SH-SY5Y (cell line): ENCODE measurements at regions not wholly inside any gene's neighbourhood (a gene's known extent, or its start where the extent isn't known, plus 50 kb on each side); places are given as distances from the start of the nearest gene placed in this dataset.

Experiments used
- GATA2 ChIP-seq: IDR thresholded peaks from 2 replicates; pipeline ENCODE4 v1.6.1; 2011; ENCODE audit warnings: mild to moderate bottlenecking, low read depth, low read length
- GATA3 ChIP-seq: IDR thresholded peaks from 2 replicates; pipeline ENCODE4 v1.6.1; 2011; ENCODE audit warnings: low read depth, mild to moderate bottlenecking, low read length, moderate library complexity

- TF ChIP-seq GATA3, result no peak
- TF ChIP-seq GATA2, result no peak
Observed at GRCh38 chr16:64408699-64409098, 713.2 kb downstream of the CDH11 start.

GRCh38 chr16:64406770-64407181 lies 715.1 kb downstream of the CDH11 start:
- no peak for TF ChIP-seq GATA3
- no peak for TF ChIP-seq GATA2

GRCh38 chr16:64403352-64403751 lies 718.5 kb downstream of the CDH11 start:
- no peak for TF ChIP-seq GATA3
- no peak for TF ChIP-seq GATA2

- TF ChIP-seq GATA3 (no peak), GATA2 (no peak)
Observed at GRCh38 chr16:64398793-64399192, 723.1 kb downstream of the CDH11 start.

GRCh38 chr16:64397945-64398508 lies 723.8 kb downstream of the CDH11 start:
- TF ChIP-seq GATA3 (no peak), GATA2 (no peak)

GRCh38 chr16:64397042-64397441 lies 724.8 kb downstream of the CDH11 start:
- TF ChIP-seq GATA2 (no peak), GATA3 (no peak)

- TF ChIP-seq GATA3, result no peak
- no peak for TF ChIP-seq GATA2
Observed at GRCh38 chr16:64394061-64394460, 727.8 kb downstream of the CDH11 start.

GRCh38 chr16:64392456-64392855 lies 729.4 kb downstream of the CDH11 start:
- TF ChIP-seq GATA2 (no peak), GATA3 (no peak)

- no peak for TF ChIP-seq GATA2
- TF ChIP-seq GATA3, result no peak
Observed at GRCh38 chr16:64391063-64391600, 730.7 kb downstream of the CDH11 start.

- TF ChIP-seq GATA3, result no peak
- TF ChIP-seq GATA2, result no peak
Observed at GRCh38 chr16:64390102-64390501, 731.8 kb downstream of the CDH11 start.

- TF ChIP-seq GATA2 (no peak), GATA3 (no peak)
Observed at GRCh38 chr16:64384636-64385035, 737.2 kb downstream of the CDH11 start.

- TF ChIP-seq GATA2, result no peak
Observed at GRCh38 chr16:64381979-64382378, 739.9 kb downstream of the CDH11 start.

- TF ChIP-seq GATA3, result no peak
- no peak for TF ChIP-seq GATA2
Observed at GRCh38 chr16:64380751-64381150, 741.1 kb downstream of the CDH11 start.

GRCh38 chr16:64375391-64375980 lies 746.4 kb downstream of the CDH11 start:
- TF ChIP-seq GATA3 (no peak), GATA2 (no peak)

- TF ChIP-seq GATA3 (no peak), GATA2 (no peak)
Observed at GRCh38 chr16:64370112-64370511, 751.8 kb downstream of the CDH11 start.
